GM18499 (cell line): ENCODE measurements at regions not wholly inside any gene's neighbourhood (a gene's known extent, or its start where the extent isn't known, plus 50 kb on each side); places are given as distances from the start of the nearest gene placed in this dataset.

Source experiments
- ATAC-seq: cut with Tn5 transposase; IDR thresholded peaks from one replicate; pipeline ENCODE4 v1.9.1; 2021; ENCODE audit warnings: moderate number of reproducible peaks; ENCODE audit not compliant: insufficient read depth, unreplicated experiment

DNA sequence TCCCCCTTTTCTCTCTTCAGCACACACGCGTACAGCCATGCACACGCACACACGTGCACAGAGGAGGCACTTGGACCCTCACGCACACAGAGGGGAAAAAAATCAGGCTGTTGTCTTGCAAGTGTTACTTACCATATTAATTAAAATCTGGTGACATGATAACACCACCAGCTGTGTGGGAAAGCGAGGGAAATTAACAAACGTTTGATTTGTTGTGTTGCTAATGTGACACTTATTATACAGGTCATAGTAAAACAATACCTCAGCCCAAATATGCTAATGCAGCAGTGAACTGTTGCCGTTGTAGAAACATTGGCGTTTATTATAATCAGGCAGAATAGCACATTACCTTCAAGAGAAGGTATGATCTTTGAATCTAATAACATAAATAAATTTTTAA, 211.7 kb downstream of the TEX29 start:
- no peak for ATAC-seq

DNA sequence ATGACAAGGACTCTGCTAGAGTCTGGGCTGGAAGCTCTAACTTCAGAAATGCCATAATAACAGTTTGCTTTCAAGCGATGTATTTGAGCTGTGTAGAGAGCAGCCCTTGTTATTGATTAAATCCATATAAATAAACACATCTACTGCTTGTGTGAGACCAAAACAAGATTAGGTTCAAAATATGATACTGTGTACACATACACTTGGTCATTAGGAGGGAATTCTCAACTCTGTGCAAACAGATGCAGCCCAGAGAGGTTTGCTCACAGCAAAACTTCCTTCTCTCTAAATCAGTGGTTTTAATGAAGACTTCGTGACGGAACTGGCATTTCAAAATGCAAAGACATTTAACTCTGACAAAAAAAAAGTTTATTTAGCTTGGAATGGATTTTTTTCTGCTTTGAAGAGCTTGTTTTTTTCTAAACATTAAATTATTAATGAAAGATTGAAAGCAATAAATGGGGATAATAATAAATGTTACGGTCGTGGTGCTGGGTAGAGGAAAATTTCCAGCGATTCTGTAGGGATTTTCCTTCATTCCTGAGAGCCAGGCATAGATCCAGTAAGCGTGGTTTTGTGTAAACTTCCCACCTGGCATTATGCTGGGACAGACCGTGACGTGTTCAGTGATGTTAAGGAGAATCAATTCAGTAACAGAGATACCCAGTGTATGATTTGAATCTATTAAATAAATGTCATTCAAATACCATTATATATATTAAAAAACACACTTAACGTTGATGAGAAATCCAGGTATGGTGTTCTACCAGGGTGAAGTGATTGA, 213.7 kb downstream of the TEX29 start:
- ATAC-seq: no peak

GRCh38 chr13:111534751-111535522, 214.5 kb downstream of the TEX29 start:
- no peak for ATAC-seq

DNA sequence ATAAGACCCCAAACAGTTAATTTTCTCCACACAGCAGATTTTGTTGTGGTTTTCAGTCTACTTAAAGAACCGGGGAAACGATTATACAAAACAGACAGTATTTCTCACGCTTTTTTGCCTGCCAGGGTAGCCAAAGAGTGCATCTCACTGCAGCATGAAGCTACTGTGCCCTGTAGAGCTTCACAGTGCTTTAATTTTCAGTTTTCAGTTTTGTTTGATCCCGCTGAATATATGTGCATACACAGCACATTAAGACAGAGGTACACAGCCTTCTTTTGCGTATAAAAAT, 215.0 kb downstream of the TEX29 start:
- no peak for ATAC-seq

DNA sequence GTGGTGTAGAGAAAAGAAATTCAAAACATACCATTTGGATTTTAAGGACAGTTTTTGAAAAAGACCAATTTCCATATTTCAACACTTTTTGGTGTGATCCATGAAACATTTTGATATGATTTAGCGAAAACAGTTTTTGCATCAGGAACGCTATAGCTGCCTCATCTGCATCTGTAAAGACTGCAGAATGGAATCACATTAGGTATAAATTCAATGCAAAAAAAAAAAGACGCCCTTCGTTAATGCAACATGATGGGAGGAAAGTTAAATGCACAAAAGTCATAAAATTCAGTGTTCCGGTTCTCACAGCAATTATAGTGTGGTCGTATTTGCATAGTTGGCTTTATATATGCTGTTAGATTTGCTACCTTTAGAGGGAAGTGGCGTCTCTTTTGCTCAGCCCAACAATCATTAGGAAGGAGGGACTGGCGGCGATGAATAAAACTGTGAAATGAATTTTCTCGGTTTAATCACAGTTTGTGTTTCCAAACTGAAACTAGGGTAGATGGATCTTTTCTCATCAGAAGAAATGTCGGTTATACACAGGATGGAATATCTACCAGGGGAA, 215.7 kb downstream of the TEX29 start:
- ATAC-seq: no peak

GRCh38 chr13:111537115-111537728, 216.8 kb downstream of the TEX29 start:
- ATAC-seq: no peak

- no peak for ATAC-seq
Observed at GRCh38 chr13:111537843-111538499, 217.5 kb downstream of the TEX29 start.

GRCh38 chr13:111539252-111539651, 218.8 kb downstream of the TEX29 start:
- ATAC-seq: no peak

DNA sequence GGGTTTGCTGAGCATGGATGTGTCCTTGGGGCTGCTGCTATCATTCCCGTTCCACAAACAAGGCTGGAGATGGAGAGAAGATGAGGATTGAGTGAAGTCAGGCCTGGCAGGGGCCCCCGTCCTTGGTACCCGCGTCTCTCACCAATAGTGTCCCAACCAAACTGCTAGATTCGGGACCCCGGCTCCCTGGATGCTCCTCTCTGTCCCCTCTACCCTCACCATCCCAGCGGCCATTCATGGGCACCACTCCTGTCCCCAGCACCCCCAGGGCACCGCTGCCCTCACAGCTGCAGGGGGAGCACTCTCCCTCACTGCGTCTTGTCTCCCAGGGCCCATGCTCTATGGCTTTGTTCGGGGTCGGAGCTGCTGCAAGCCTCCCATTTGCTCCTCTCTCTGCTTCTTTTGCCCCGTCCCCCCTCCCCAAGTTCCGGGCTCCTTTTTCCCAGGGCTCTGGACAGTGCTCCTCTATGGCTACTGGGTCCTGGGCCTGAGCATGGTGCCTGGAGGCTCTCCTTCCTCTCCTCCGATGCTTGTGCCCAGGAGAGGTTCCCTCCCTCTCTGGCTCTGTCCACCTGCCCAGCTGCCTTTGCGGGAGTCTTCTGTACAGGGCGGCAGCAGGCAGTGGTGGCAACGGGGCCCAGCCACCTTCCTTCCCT, 219.5 kb downstream of the TEX29 start:
- no peak for ATAC-seq

GRCh38 chr13:111540486-111540885, 220.0 kb downstream of the TEX29 start:
- no peak for ATAC-seq

DNA sequence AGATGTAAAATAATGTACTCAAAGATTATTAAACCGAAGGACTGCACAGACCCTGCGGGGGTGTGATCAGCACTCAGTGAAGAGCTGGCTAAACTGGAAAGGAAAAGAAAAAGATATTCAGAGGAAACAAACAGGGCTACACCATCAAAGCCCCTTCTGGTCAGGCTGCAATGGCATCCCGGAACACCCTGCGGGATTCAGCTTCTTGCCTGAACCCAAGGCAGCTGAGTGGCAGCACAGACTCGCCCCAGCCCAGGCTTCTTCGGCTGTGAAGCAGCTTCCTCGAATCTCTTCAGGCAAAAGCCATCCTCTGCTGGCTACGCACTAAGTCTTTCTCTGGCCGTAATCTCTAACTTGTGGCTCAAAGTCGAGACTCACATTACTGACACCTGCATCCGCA, 220.9 kb downstream of the TEX29 start:
- no peak for ATAC-seq

- ATAC-seq: no peak
Observed at GRCh38 chr13:111541752-111542529, 221.5 kb downstream of the TEX29 start.

DNA sequence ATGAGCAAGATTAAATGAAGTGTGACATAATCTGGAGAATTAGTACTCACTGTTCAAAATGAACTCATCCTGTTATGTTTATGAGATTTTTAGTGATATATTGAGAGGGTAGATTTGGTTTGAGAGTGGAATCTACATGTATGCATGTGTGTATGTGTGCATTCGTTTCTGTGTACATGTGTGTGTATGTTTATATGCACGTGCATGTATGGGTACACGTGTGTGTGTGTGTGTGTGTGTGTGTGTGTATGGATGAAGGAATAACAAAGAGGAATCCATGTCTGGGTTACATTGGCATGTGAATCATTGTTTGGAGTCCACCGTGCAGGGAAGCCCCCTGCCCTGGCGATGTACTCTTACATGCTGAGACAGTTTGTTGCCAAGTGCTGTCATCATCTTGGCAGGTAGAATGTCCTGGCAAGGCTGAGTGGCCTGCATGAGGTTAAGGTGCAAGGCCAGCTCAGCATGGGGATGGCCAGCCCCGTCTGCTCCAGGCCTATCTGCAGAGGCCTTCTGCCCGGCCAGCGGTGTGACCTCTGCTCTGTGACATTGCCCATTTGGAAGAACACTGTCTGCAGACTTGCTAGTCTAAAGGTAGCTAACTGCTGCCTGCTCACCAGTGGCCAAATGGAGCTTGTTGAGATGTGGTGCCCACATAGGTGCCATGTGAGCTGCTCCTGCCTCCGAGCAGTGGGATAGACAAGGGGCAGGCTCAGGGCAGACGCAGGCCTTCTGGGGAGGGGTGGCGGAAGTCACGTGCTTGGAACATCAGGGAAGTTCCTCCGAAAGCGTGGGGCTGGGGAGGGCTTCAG, 222.3 kb downstream of the TEX29 start:
- ATAC-seq: no peak

DNA sequence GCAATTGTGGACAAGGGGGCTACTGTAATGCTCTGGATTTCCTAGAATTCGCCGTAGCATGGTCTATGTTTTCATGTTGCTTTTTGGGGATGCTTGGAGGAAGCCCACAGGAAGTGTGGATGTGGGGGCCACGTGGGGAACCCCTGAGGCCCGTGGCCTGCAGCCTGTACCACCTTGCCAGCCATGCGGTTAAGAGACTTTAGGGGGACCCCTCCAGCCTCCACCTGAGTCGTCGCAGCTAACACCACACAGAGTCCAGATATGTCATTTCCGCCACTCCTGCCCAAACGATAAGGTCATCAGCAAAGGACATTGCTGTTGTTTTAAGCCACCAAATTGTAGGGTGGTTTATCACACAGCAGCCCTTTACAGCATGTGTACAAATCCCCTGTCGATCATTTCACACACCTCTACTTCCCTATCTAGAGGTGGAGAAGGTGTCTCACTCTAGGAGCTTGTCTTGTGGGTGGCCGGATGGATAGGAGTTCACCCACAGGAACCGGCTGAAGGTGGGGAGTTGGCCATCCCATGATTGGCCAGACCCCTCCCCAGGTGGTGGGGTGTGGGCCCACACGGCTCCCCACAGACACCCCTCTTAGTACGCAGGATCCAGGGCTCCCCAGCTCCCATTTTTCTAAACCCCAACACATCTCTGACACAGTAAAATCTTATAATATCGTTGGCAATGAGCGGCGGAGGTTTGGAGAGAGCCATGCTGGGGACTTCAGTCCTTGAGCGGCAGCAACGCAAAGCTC, 226.7 kb downstream of the TEX29 start:
- ATAC-seq: no peak

DNA sequence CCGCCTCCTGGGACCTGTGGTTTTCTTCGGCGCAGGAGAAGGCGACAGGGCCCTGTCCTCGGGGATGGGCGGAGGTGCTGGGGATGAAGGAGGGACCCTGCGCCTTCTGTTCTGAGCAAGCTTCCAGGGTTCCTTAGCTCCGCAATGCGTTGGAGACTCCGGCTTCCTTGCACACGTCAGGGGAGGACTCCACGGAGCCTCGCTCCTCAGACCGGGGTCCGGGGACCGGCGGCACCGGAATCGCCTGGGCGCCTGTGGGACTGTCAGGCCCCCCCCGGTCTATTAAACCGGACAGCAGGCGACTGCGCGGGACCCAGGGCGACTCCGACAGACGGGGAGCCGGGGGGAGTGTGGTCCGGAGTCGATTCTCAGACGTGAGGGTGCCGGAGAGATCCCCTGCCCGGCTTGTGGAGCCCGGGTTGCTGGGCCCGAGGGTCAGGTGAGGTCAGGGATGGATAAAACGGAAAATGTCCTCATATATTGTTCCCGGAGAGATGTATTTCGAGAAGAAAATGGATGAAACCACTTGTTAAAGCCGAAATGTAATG, 227.4 kb downstream of the TEX29 start:
- ATAC-seq: no peak

DNA sequence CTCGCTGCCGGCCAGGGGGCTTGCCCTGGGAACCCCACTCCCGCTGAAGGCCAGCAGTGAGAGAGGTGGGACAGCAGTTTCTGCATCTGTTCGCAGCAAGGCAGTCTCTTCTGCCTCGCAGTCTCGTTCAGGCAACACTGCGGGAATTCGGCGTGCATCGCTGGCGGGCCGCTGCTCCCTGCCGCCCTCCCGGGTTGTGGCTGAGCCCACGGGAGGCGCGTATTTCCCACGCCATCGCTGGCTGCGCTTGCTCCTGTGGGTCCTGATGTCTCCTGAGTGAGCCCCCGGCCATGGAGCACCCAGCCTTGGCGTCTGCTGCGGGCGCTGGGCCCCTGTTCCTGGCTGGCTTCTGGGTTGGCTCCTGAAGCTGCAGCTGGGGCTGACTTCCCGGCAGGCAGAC, 227.9 kb downstream of the TEX29 start:
- ATAC-seq: no peak

GRCh38 chr13:111548805-111549204, 228.4 kb downstream of the TEX29 start:
- ATAC-seq: no peak

DNA sequence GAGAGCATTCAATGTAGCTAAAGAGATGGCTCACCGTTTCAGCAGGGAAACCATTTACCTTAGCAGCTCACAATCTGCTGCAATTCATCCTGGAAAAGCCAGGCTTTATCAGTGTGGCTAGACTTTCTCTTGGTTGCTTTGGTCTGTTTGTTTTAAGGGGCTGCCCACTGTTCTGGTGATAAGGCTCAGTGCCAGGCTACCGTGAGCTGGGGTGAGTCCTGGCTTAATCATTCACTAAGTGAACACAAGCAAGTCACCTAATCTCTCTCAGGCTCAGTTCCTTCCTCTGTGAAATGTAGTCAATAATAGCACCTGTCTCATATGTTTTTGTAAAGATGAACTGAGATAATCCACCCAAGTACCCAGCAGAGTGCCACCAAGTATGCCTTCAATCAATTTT, 229.0 kb downstream of the TEX29 start:
- no peak for ATAC-seq
